Hematopoietic multipotent progenitor cell treated with erythropoietin and hydrocortisone succinate and interleukin-3 and kit ligand, for 8 days (in vitro differentiated cells): ENCODE measurements at regions not wholly inside any gene's neighbourhood (a gene's known extent, or its start where the extent isn't known, plus 50 kb on each side); places are given as distances from the start of the nearest gene placed in this dataset.
A peak's percentile ranks its signal among the peaks of the same experiment; 100 is the strongest.
"Not testable (repeated sequence)": the region's sequence is repeated elsewhere in the genome, so short reads cannot be mapped to it uniquely, and the experiment has no call there.

Source experiments
- DNase-seq: peaks from one replicate; pipeline ENCODE4 v3.0.0-alpha.2; 2015

GRCh38 chr13:30061217-30061616, 210.8 kb upstream of the UBL3 start:
- no peak for DNase-seq

GRCh38 chr13:30058429-30058828, 208.0 kb upstream of the UBL3 start:
- DNase-seq: no peak

DNA sequence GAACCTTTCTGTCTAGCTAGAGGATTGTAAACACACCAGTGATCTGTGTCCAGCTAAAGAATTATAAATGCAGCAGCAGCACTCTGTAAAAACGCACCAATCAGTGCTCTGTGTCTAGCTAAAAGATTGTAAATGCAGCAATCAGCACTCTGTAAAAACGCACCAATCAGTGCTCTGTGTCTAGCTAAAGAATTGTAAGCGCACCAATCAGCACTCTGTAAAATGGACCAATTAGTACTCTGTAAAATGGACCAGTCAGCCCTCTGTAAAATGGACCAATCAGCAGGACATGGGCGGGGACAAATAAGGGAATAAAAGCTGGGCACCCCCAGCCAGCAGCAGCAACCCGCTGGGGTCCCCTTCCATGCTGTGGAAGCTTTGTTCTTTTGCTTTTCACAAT, 204.1 kb upstream of the UBL3 start:
- DNase-seq: not testable (repeated sequence)

- no peak for DNase-seq
These were observed 203.5 kb upstream of the UBL3 start for GRCh38 chr13:30053939-30054338.

- DNase-seq: peak; percentile 16
These were observed 201.7 kb upstream of the UBL3 start for GRCh38 chr13:30052120-30052519.

GRCh38 chr13:30051531-30052060, 201.2 kb upstream of the UBL3 start:
- no peak for DNase-seq

- peak; percentile 29 for DNase-seq
These were observed 199.3 kb upstream of the UBL3 start for GRCh38 chr13:30049692-30050091.

DNA sequence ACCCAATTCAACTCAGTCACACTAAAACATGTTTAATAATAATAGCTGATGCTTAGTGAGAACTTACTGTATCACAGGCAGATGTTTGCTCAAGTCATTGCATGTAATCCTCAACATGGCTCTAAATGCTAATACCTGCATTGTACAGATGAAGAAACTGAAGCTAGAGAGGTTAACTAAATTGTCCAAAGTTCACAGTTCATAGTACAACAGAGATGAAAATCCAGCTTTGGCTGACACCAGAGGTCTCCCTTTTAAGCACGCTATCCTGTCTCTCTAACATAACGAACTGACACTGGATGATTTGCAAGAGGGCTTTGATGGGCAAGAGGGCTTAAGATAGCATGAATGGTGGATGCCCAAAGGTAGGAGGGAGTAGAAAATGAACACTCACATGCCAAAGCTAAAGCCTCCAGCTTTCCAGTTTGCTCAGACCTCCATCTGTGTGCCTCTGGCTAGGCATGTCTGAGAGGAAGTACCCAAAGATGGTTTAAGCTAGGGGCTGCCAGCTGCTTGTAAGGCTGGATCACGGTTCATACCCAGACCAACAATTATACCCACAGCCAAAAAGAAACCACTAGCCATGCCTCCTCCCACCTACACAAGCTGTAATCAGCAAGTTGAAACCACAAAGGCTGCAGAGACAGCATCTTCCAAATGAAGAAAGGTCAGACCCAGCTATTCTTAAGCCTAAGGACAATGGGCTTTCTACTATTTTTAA, 196.9 kb upstream of the UBL3 start:
- peak; percentile 10 for DNase-seq

DNA sequence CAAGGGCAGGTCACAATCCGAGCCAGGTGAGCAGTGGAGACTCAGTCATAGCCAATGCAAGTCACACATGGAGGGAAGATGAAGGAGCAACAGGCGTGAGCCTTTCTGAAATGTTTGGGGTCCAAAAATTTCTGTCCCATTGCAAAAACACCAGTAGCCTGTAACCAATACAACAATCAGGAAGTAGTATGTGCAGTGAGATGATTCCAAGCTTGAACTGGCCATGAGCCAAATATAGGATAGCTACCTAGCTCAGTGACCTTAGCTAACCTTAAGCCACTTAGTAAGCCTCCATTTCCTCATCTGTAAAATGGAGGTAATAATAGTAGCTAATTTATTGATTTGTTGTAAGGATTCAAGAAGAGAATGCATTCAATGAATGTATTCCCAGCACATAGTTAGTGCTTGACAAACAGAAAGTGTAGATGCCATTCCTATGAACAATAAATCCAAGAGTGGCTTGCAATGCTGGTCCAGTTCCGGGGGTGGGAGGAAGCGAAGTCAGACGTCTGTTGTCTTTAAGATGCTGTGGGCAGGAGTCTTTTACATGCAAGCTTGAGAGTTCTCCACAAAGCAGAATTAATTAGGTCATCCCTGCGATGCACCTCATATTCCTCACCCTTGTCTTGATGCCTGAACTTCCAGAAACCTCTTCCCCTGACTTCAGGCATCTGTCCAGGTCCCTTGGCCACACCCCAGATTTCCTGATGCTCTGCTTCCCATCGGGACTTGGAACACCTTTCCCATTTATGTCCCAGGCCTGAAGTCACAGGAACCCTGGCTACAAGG, 195.7 kb upstream of the UBL3 start:
- no peak for DNase-seq

DNA sequence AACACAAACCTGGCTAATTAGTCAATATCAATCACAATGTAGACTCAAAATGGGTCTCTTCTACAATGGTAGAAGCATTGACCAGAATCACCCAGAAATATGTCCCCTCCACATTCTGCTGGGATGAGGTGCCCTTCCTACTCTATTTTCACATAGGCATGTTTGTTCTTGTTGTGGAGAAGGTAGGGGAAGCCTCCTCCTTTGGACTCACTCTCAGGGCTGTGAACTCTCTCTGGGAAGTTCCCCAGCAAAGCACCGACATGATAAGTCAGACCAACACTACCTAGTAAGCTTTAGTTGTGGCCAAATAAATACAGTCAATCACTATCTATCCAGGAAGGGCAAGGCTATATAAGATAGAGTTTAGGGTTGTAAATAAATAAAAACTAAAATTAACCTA, 194.5 kb upstream of the UBL3 start:
- DNase-seq: no peak

DNA sequence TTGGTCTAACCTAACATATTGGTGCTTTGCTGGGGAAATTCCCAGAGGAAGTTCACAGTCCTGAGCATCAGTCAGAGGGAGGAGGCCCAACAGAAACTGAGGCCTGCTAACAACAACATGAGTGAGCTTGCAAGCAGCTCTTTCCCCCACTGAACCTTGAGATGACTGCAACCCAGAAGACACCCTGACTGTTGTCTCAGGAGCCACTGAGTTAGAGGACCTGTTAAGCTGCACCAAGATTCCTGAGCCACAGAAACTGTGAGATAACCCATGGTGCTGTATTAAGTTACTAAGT, 193.2 kb upstream of the UBL3 start:
- DNase-seq: no peak

DNA sequence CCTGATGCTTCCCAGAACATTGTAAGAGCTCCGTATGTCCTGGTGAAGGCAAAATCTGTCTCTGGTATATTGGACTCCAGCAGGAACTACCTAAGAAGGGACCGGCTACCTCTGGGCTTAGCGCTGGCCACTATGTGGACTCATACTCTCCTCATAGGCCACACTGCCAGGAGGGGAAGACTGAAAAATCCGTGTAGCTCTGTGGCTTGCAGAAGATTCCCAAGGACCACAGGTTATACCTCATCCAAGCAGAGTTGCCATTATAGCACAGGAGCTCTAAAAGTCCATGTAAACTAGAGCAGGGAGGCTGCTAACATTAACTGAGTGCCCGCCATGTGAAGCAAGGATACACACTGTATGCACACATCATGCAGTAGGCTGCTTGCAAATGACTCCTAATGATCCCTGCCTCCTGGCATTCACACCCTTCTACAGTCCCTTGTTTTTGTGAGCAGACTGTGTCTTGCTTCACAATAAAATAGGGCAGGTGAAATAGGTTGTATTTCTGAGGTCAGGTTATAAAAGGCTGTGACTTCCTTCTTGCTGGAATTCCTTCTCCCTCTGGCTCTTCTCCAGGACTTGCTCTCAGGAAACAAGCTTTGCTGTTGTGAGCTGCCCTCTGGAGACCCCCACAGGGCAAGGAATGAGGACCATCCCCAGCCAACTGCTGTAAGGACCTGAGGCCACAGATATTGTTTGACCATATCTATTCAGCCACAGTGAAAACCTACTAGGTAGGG, 192.6 kb upstream of the UBL3 start:
- no peak for DNase-seq

- no peak for DNase-seq
These were observed 191.9 kb upstream of the UBL3 start for GRCh38 chr13:30042272-30042671.

DNA sequence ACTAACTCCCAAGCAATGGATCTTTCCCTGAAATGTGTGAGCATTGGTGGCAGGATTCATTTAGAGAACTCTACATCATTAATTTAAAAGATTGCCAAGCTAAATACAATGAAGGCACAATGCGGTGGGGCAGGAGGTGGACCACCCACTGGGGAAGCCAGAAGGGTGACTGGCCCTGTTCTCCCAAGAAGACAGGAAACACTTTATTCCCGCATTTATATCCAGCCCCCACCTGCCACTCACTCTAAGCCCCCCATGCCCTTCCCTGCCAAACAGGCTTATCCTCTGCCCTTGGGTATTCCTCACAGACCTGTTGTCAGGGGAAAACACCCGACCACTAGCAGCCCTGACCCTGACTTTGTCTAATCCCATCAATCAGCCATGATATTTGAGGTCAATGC, 189.1 kb upstream of the UBL3 start:
- no peak for DNase-seq

- DNase-seq: no peak
These were observed 188.5 kb upstream of the UBL3 start for GRCh38 chr13:30038884-30039283.

- DNase-seq: no peak
These were observed 187.3 kb upstream of the UBL3 start for GRCh38 chr13:30037766-30038165.

GRCh38 chr13:30037306-30037705, 186.9 kb upstream of the UBL3 start:
- DNase-seq: no peak

- DNase-seq: no peak
These were observed 184.0 kb upstream of the UBL3 start for GRCh38 chr13:30034458-30034795.

- DNase-seq: no peak
These were observed 183.5 kb upstream of the UBL3 start for GRCh38 chr13:30033681-30034457.

DNA sequence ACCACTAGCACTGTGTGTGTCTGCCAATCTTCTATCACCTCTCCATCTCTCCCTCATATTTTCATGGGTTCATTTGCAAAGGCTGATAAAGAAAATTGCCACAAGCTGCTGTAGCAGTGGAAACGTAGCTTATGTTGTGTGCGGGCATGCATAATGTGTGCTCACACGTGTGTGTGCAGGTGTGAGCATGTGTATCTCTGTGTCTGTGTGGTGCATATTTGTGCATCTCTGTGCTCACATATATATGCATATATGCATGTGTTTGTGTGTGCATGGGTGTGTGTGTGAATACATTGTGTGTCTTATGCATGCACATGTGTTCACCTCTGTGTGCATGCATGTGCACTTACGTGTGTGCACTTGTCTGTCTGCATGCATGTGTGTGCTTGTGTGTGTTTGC, 181.8 kb upstream of the UBL3 start:
- no peak for DNase-seq

- DNase-seq: no peak
These were observed 181.1 kb upstream of the UBL3 start for GRCh38 chr13:30031488-30031887.

- DNase-seq: no peak
These were observed 179.8 kb upstream of the UBL3 start for GRCh38 chr13:30030141-30030750.
